Transverse colon (tissue), 4 donors: ENCODE measurements at regions not wholly inside any gene's neighbourhood (a gene's known extent, or its start where the extent isn't known, plus 50 kb on each side); places are given as distances from the start of the nearest gene placed in this dataset.

Experiments
- CTCF ChIP-seq, 5 experiments: fragments of 200-600 bp in 3 of 5; fragments of 450-650 bp in 2 of 5; sonication (generic) in 3 of 5; IDR thresholded peaks; 1 replicate in 2 of 5; 2 replicates in 3 of 5; pipeline ENCODE4 v1.5.1; 2016 to 2017; ENCODE audit warnings: antibody characterized with exemption in 5 of 5, inconsistent platforms in 3 of 5, mild to moderate bottlenecking in 2 of 5, moderate library complexity in 1 of 5
- EP300 ChIP-seq: sonication (generic); formaldehyde crosslinking; IDR thresholded peaks from one replicate; pipeline ENCODE4 v1.6.1; 2017; ENCODE audit warnings: antibody characterized with exemption, low read depth
- POLR2A ChIP-seq: fragments of 450-650 bp; IDR thresholded peaks from one replicate; pipeline ENCODE4 v1.6.1; 2016; ENCODE audit warnings: antibody characterized with exemption, mild to moderate bottlenecking, moderate library complexity
- POLR2AphosphoS5 ChIP-seq, 3 donors: sonication (generic); formaldehyde crosslinking; IDR thresholded peaks; one replicate each; pipeline ENCODE4 v1.6.1; 2016; ENCODE audit warnings: antibody characterized with exemption in 3 of 3

DNA sequence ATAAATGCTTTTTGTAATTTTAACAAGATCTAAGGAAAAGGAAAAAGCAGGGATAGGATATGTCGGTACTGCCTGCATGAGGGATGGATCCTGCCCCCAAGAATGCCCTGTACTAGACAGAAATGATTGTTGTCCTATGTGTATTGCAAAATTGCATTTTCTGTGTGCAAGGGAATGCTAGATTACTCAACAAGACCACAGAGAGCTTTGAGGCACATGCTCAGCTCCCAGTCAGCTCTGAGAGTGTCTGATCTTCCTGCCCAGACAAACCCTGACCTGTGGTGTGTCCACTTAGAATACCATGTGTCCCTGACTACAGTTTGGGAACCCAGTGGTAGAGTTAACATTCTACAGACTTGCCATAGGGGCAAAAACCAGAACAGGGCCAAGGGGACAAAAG, 129.2 kb upstream of the PAK3 start:
- no peak for TF ChIP-seq POLR2A
- no peak for TF ChIP-seq CTCF (IDR thresholded peaks at IDR 0.05)
- no peak for TF ChIP-seq POLR2AphosphoS5 (IDR thresholded peaks at IDR 0.05)
- no peak for TF ChIP-seq EP300
